ENCODE measurements at regions not wholly inside any gene's neighbourhood (a gene's known extent, or its start where the extent isn't known, plus 50 kb on each side); places are given as distances from the start of the nearest gene placed in this dataset.
A peak's percentile ranks its signal among the peaks of the same experiment; 100 is the strongest.
"Not testable (repeated sequence)": the region's sequence is repeated elsewhere in the genome, so short reads cannot be mapped to it uniquely, and the experiment has no call there.

- Histone ChIP-seq H3K36me3 (ENCODE audit: control insufficient read depth in 1 of 2, insufficient read depth in 2 of 2, low read length in 2 of 2) (no peaks in the 10 kb centered on the region), H2AK5ac (ENCODE audit: low read length) (no peak overlapping the region), H3K9me3 (ENCODE audit: insufficient read depth, low read depth, low read length) (no peaks in the 10 kb centered on the region), H3K79me1 (ENCODE audit: low read length) (no peaks in the 10 kb centered on the region), H3K4me2 (ENCODE audit: low read length) (no peak overlapping the region), H2BK12ac (ENCODE audit: low read length) (no peak overlapping the region), H3K23ac (ENCODE audit: low read length) (no peak overlapping the region), H3K4me3 (ENCODE audit: low read depth, low read length) (no peak overlapping the region), H3K9ac (ENCODE audit: low read length) (no peak overlapping the region), H3K14ac (ENCODE audit: low read length) (no peak overlapping the region), H3K27ac (ENCODE audit: low read depth, low read length) (no peak overlapping the region), H3K27me3 (ENCODE audit: insufficient read depth, low read length) (no peaks in the 10 kb centered on the region), H3K4me1 (ENCODE audit: control insufficient read depth in 1 of 2, insufficient read depth in 2 of 2, low read length in 2 of 2) (no peaks in the 10 kb centered on the region), H3K4ac (ENCODE audit: low read depth, low read length) (no peak overlapping the region), H2BK120ac (ENCODE audit: insufficient read depth, low read length, poor library complexity) (no peak overlapping the region), H4K8ac (ENCODE audit: low read depth, low read length) (no peak overlapping the region), H3K18ac (ENCODE audit: low read length) (no peak overlapping the region), H2BK5ac (ENCODE audit: low read depth, low read length, poor library complexity) (no peak overlapping the region), H4K12ac (ENCODE audit: low read depth, low read length) (no peak overlapping the region), H4K91ac (ENCODE audit: low read depth, low read length) (no peak overlapping the region), H2AFZ (ENCODE audit: insufficient read depth, low read length, poor library complexity) (no peak overlapping the region), H3K79me2 (ENCODE audit: control insufficient read depth, insufficient read depth, low read length, poor library complexity) (no peaks in the 10 kb centered on the region)
- DNase-seq = no peak
- no CpG with 5 or more reads among the region's 6 CpGs for WGBS (ENCODE audit: extremely low coverage, insufficient coverage, insufficient read length)
These were observed 424.1 kb upstream of the KCNMB2 start for GRCh38 chr3:178112134-178112533.

DNA sequence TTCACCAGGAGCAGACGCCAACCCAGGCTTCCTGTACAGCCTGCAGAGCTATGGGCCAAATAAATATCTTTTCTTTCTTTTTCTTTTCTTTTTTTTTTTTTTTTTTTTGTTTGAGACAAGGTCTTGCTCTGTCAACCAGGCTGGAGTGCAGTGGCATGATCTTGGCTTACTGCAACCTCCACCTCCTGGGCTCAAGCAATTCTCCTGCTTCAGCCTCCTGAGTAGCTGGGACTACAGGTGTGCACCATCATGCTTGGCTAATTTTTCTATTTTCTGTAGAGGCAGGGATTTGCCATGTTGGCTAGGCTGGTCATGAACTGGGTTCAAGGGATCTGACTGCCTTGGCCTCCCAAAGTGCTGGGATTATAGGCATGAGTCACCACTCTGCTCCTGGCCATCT is 423.7 kb upstream of the KCNMB2 start:
- H3K14ac ChIP-seq (ENCODE audit: low read length) = not testable (repeated sequence)
- no CpG with 5 or more reads among the region's 1 CpG for WGBS (ENCODE audit: extremely low coverage, insufficient coverage, insufficient read length)

GRCh38 chr3:178117641-178118040 is 418.6 kb upstream of the KCNMB2 start:
- no peak overlapping the region for H3K27ac ChIP-seq (ENCODE audit: low read depth, low read length)
- H2BK12ac ChIP-seq (ENCODE audit: low read length) = no peak overlapping the region
- H3K79me2 ChIP-seq (ENCODE audit: control insufficient read depth, insufficient read depth, low read length, poor library complexity) = no peaks in the 10 kb centered on the region
- no peaks in the 10 kb centered on the region for H3K36me3 ChIP-seq (ENCODE audit: control insufficient read depth in 1 of 2, insufficient read depth in 2 of 2, low read length in 2 of 2)
- WGBS (ENCODE audit: extremely low coverage, insufficient coverage, insufficient read length) = no CpG with 5 or more reads among the region's 3 CpGs
- no peak overlapping the region for H2BK5ac ChIP-seq (ENCODE audit: low read depth, low read length, poor library complexity)
- peaks cover 1% of the 10 kb centered on the region for H3K79me1 ChIP-seq (ENCODE audit: low read length)
- peaks cover 5% of the 10 kb centered on the region in 2 experiments for H3K4me1 ChIP-seq (ENCODE audit: control insufficient read depth in 1 of 2, insufficient read depth in 2 of 2, low read length in 2 of 2)
- no peak for DNase-seq
- H4K91ac ChIP-seq (ENCODE audit: low read depth, low read length) = no peak overlapping the region
- H2BK120ac ChIP-seq (ENCODE audit: insufficient read depth, low read length, poor library complexity) = no peak overlapping the region
- no peak overlapping the region for H4K12ac ChIP-seq (ENCODE audit: low read depth, low read length)
- no peaks in the 10 kb centered on the region for H3K27me3 ChIP-seq (ENCODE audit: insufficient read depth, low read length)
- no peak overlapping the region for H4K8ac ChIP-seq (ENCODE audit: low read depth, low read length)
- H3K4me2 ChIP-seq (ENCODE audit: low read length) = no peak overlapping the region
- no peak overlapping the region for H3K18ac ChIP-seq (ENCODE audit: low read length)
- no peak overlapping the region for H3K9ac ChIP-seq (ENCODE audit: low read length)
- H3K4me3 ChIP-seq (ENCODE audit: low read depth, low read length) = no peak overlapping the region
- H3K4ac ChIP-seq (ENCODE audit: low read depth, low read length) = no peak overlapping the region
- no peaks in the 10 kb centered on the region for H3K9me3 ChIP-seq (ENCODE audit: insufficient read depth, low read depth, low read length)
- no peak overlapping the region for H2AK5ac ChIP-seq (ENCODE audit: low read length)
- no peak overlapping the region for H3K14ac ChIP-seq (ENCODE audit: low read length)
- H3K23ac ChIP-seq (ENCODE audit: low read length) = no peak overlapping the region
- H2AFZ ChIP-seq (ENCODE audit: insufficient read depth, low read length, poor library complexity) = no peak overlapping the region

More for the DNA sequence above, 423.7 kb upstream of the KCNMB2 start:
- H3K4me1 ChIP-seq (ENCODE audit: control insufficient read depth in 1 of 2, insufficient read depth in 2 of 2, low read length in 2 of 2); H2BK120ac ChIP-seq (ENCODE audit: insufficient read depth, low read length, poor library complexity); H3K4ac ChIP-seq (ENCODE audit: low read depth, low read length); H3K79me1 ChIP-seq (ENCODE audit: low read length); H3K4me3 ChIP-seq (ENCODE audit: low read depth, low read length); H4K91ac ChIP-seq (ENCODE audit: low read depth, low read length); H3K27me3 ChIP-seq (ENCODE audit: insufficient read depth, low read length); H4K12ac ChIP-seq (ENCODE audit: low read depth, low read length); H3K4me2 ChIP-seq (ENCODE audit: low read length); H3K79me2 ChIP-seq (ENCODE audit: control insufficient read depth, insufficient read depth, low read length, poor library complexity); H4K8ac ChIP-seq (ENCODE audit: low read depth, low read length); H3K27ac ChIP-seq (ENCODE audit: low read depth, low read length); H3K9me3 ChIP-seq (ENCODE audit: insufficient read depth, low read depth, low read length); H3K18ac ChIP-seq (ENCODE audit: low read length); H2AFZ ChIP-seq (ENCODE audit: insufficient read depth, low read length, poor library complexity); H3K36me3 ChIP-seq (ENCODE audit: control insufficient read depth in 1 of 2, insufficient read depth in 2 of 2, low read length in 2 of 2); H2BK5ac ChIP-seq (ENCODE audit: low read depth, low read length, poor library complexity); H3K23ac ChIP-seq (ENCODE audit: low read length); DNase-seq; H3K9ac ChIP-seq (ENCODE audit: low read length); H2BK12ac ChIP-seq (ENCODE audit: low read length); H2AK5ac ChIP-seq (ENCODE audit: low read length): not testable (repeated sequence)

GRCh38 chr3:178119608-178120295 is 416.5 kb upstream of the KCNMB2 start:
- not testable (repeated sequence) for H4K8ac ChIP-seq (ENCODE audit: low read depth, low read length); H4K12ac ChIP-seq (ENCODE audit: low read depth, low read length); H3K4me2 ChIP-seq (ENCODE audit: low read length); H3K4me1 ChIP-seq (ENCODE audit: control insufficient read depth in 1 of 2, insufficient read depth in 2 of 2, low read length in 2 of 2); H3K23ac ChIP-seq (ENCODE audit: low read length); H3K4me3 ChIP-seq (ENCODE audit: low read depth, low read length); H3K4ac ChIP-seq (ENCODE audit: low read depth, low read length); H3K79me2 ChIP-seq (ENCODE audit: control insufficient read depth, insufficient read depth, low read length, poor library complexity); H3K18ac ChIP-seq (ENCODE audit: low read length); H3K36me3 ChIP-seq (ENCODE audit: control insufficient read depth in 1 of 2, insufficient read depth in 2 of 2, low read length in 2 of 2); H3K27me3 ChIP-seq (ENCODE audit: insufficient read depth, low read length); H2BK5ac ChIP-seq (ENCODE audit: low read depth, low read length, poor library complexity); H3K9ac ChIP-seq (ENCODE audit: low read length); H3K14ac ChIP-seq (ENCODE audit: low read length); H2BK12ac ChIP-seq (ENCODE audit: low read length); H2AFZ ChIP-seq (ENCODE audit: insufficient read depth, low read length, poor library complexity); H3K79me1 ChIP-seq (ENCODE audit: low read length); H2AK5ac ChIP-seq (ENCODE audit: low read length); H3K9me3 ChIP-seq (ENCODE audit: insufficient read depth, low read depth, low read length); H4K91ac ChIP-seq (ENCODE audit: low read depth, low read length)
- H3K27ac ChIP-seq (ENCODE audit: low read depth, low read length) = peak overlapping the region; percentile 66
- WGBS (ENCODE audit: extremely low coverage, insufficient coverage, insufficient read length) = no CpG with 5 or more reads among the region's 6 CpGs
- peak overlapping the region; percentile 68 for H2BK120ac ChIP-seq (ENCODE audit: insufficient read depth, low read length, poor library complexity)
- DNase-seq = peak; percentile 3 to 65

Measured in trophoblast cell (in vitro differentiated cells and primary cell).